ENCODE measurements at regions not wholly inside any gene's neighbourhood (a gene's known extent, or its start where the extent isn't known, plus 50 kb on each side); places are given as distances from the start of the nearest gene placed in this dataset.

DNA sequence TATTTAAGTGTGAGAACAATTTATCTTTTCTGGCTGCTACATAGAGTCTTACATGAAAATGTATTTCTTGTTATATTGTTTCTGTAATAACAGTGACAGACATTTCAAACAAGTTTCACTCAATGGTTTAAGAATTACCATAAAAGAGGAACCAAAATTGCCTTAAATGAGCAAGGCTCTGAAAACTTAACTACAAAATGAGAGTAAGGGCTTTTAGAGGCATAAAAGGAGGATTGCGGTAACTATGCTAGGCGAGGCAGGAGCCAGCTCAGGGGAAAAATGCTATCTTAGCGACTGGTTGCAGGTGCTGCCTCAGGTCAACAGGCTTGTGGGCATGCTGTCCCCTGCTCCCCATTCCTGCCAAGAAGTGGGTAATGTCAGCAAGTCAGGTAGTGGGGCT lies 81.7 kb upstream of the MSI2 start:
- H3K9me3 ChIP-seq (ENCODE audit: control extremely low read depth in 1 of 3, control insufficient read depth in 2 of 3, insufficient read depth in 1 of 3, low read length in 2 of 3): peaks cover 0 to 2% (median 0%) of the 10 kb centered on the region in 3 donors
- ATAC-seq (ENCODE audit: low read depth) (no peak), DNase-seq (no peak)
- H3K27me3 Mint-ChIP-seq: peaks cover 39% of the 10 kb centered on the region
- no peaks in the 10 kb centered on the region for H4K20me1 ChIP-seq (ENCODE audit: control insufficient read depth, insufficient read depth, low read length, poor library complexity, severe bottlenecking)
- no peaks in the 10 kb centered on the region for H3K4me1 ChIP-seq (ENCODE audit: control insufficient read depth in 2 of 2, insufficient read depth in 2 of 2, low read length in 2 of 2)
- no peak overlapping the region for H3K4me3 Mint-ChIP-seq
- intact Hi-C loops (cut with micrococcal nuclease): no loop called here
- no peak overlapping the region for H3K27ac ChIP-seq (ENCODE audit: low read length in 2 of 2)
- H3K4me3 ChIP-seq (ENCODE audit: control extremely low read depth in 1 of 5, extremely low read depth in 1 of 5, insufficient read depth in 1 of 5, low read depth in 2 of 5, low read length in 4 of 5): no peak overlapping the region
- no peaks in the 10 kb centered on the region for H3K9me3 Mint-ChIP-seq (ENCODE audit: insufficient read depth)
- H3K27me3 ChIP-seq (replicated peaks in 1 of 4; ENCODE audit: control extremely low read depth in 1 of 4, control insufficient read depth in 3 of 4, insufficient read depth in 4 of 4, low read length in 3 of 4): peaks cover 0 to 3% (median 0%) of the 10 kb centered on the region in 4 experiments
- POLR2A ChIA-PET: no interaction called here
- no peak overlapping the region for H3K9ac ChIP-seq (ENCODE audit: low read length)
- H2AFZ ChIP-seq (ENCODE audit: insufficient read depth, low read depth, low read length, poor library complexity, severe bottlenecking): no peak overlapping the region
- H3K4me2 ChIP-seq (replicated peaks; ENCODE audit: low read depth, low read length, poor library complexity, severe bottlenecking): no peak overlapping the region
- H3K79me2 ChIP-seq (ENCODE audit: control insufficient read depth, insufficient read depth, low read length): no peaks in the 10 kb centered on the region
- no peaks in the 10 kb centered on the region for H3K36me3 ChIP-seq (replicated peaks in 1 of 2; ENCODE audit: control extremely low read depth in 1 of 2, control insufficient read depth in 1 of 2, extremely low read depth in 1 of 2, insufficient read depth in 2 of 2, low read length in 1 of 2)
- no peaks in the 10 kb centered on the region for H3K4me1 Mint-ChIP-seq
- CTCF ChIA-PET: no interaction called here
- WGBS (ENCODE audit: insufficient coverage): 59% methylated on average over 3 of the region's 3 CpGs
- no peak overlapping the region for H3K27ac Mint-ChIP-seq
- no peak for TF ChIP-seq EZH2 (IDR thresholded peaks at IDR 0.05; ENCODE audit: borderline replicate concordance, insufficient read depth, low read depth, low read length, poor library complexity, severe bottlenecking)
- TF ChIP-seq, protein P1, sequence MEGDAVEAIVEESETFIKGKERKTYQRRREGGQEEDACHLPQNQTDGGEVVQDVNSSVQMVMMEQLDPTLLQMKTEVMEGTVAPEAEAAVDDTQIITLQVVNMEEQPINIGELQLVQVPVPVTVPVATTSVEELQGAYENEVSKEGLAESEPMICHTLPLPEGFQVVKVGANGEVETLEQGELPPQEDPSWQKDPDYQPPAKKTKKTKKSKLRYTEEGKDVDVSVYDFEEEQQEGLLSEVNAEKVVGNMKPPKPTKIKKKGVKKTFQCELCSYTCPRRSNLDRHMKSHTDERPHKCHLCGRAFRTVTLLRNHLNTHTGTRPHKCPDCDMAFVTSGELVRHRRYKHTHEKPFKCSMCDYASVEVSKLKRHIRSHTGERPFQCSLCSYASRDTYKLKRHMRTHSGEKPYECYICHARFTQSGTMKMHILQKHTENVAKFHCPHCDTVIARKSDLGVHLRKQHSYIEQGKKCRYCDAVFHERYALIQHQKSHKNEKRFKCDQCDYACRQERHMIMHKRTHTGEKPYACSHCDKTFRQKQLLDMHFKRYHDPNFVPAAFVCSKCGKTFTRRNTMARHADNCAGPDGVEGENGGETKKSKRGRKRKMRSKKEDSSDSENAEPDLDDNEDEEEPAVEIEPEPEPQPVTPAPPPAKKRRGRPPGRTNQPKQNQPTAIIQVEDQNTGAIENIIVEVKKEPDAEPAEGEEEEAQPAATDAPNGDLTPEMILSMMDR (IDR thresholded peaks at IDR 0.05): no peak

- TF ChIP-seq, protein P1 (IDR thresholded peaks at IDR 0.05): no peak
- TF ChIP-seq EZH2 (IDR thresholded peaks at IDR 0.05; ENCODE audit: borderline replicate concordance, insufficient read depth, low read depth, low read length, poor library complexity, severe bottlenecking): no peak
- WGBS (ENCODE audit: insufficient coverage): no CpG with 5 or more reads among the region's 4 CpGs
- H3K4me1 ChIP-seq (ENCODE audit: control insufficient read depth in 2 of 2, insufficient read depth in 2 of 2, low read length in 2 of 2): no peaks in the 10 kb centered on the region
- Mint-ChIP-seq H3K9me3 (ENCODE audit: insufficient read depth) (no peaks in the 10 kb centered on the region), H3K27me3 (peaks cover 26% of the 10 kb centered on the region), H3K27ac (no peak overlapping the region), H3K4me3 (no peak overlapping the region), H3K4me1 (no peaks in the 10 kb centered on the region)
- no peaks in the 10 kb centered on the region for H3K27me3 ChIP-seq (replicated peaks in 1 of 4; ENCODE audit: control extremely low read depth in 1 of 4, control insufficient read depth in 3 of 4, insufficient read depth in 4 of 4, low read length in 3 of 4)
- ATAC-seq (ENCODE audit: low read depth): no peak
- no peak overlapping the region for H3K4me2 ChIP-seq (replicated peaks; ENCODE audit: low read depth, low read length, poor library complexity, severe bottlenecking)
- no peaks in the 10 kb centered on the region for H3K79me2 ChIP-seq (ENCODE audit: control insufficient read depth, insufficient read depth, low read length)
- no peak overlapping the region for H3K27ac ChIP-seq (ENCODE audit: low read length in 2 of 2)
- no peaks in the 10 kb centered on the region for H4K20me1 ChIP-seq (ENCODE audit: control insufficient read depth, insufficient read depth, low read length, poor library complexity, severe bottlenecking)
- H3K36me3 ChIP-seq (replicated peaks in 1 of 2; ENCODE audit: control extremely low read depth in 1 of 2, control insufficient read depth in 1 of 2, extremely low read depth in 1 of 2, insufficient read depth in 2 of 2, low read length in 1 of 2): no peaks in the 10 kb centered on the region
- DNase-seq: no peak
- ChIA-PET POLR2A (no interaction called here), CTCF (no interaction called here)
- H3K9ac ChIP-seq (ENCODE audit: low read length): no peak overlapping the region
- intact Hi-C loops (cut with micrococcal nuclease): no loop called here
- no peak overlapping the region for H2AFZ ChIP-seq (ENCODE audit: insufficient read depth, low read depth, low read length, poor library complexity, severe bottlenecking)
- H3K4me3 ChIP-seq (ENCODE audit: control extremely low read depth in 1 of 5, extremely low read depth in 1 of 5, insufficient read depth in 1 of 5, low read depth in 2 of 5, low read length in 4 of 5): no peak overlapping the region
- H3K9me3 ChIP-seq (ENCODE audit: control extremely low read depth in 1 of 3, control insufficient read depth in 2 of 3, insufficient read depth in 1 of 3, low read length in 2 of 3): no peaks in the 10 kb centered on the region
These were observed 77.5 kb upstream of the MSI2 start for GRCh38 chr17:57178839-57179238.

Measured in B cell (primary cell).